ENCODE measurements at regions not wholly inside any gene's neighbourhood (a gene's known extent, or its start where the extent isn't known, plus 50 kb on each side); places are given as distances from the start of the nearest gene placed in this dataset.
A peak's percentile ranks its signal among the peaks of the same experiment; 100 is the strongest.

DNA sequence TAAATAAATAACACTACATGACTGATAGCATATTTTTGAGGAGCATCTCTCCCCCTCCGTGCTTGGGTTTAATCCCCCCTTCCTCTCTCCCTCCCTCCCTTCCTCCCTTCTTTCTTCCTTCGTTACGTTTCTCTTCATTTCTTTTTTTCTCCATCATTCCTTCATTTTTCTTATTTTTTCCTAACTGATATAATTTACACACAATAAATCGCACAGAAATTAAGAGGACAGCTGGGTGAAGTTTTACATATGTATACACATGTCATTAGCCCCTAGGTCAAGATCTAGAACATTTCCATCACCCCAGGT, 51.4 kb upstream of the EZR start:
- Mint-ChIP-seq H3K4me1 (ENCODE audit: low read depth, unreplicated experiment) (peaks cover 27% of the 10 kb centered on the region), H3K9me3 (ENCODE audit: unreplicated experiment) (no peaks in the 10 kb centered on the region), H3K4me3 (ENCODE audit: unreplicated experiment) (peak overlapping the region; percentile 84), H3K27ac (ENCODE audit: unreplicated experiment) (peak overlapping the region; percentile 99), H3K36me3 (ENCODE audit: insufficient read depth, unreplicated experiment) (peaks cover 18% of the 10 kb centered on the region), H3K27me3 (ENCODE audit: insufficient read depth, unreplicated experiment) (no peaks in the 10 kb centered on the region)
- no peak for TF ChIP-seq CTCF (IDR thresholded peaks at IDR 0.05; ENCODE audit: insufficient read depth in 1 of 2, low read depth in 1 of 2, low read length in 1 of 2, severe bottlenecking in 1 of 2, unreplicated experiment in 1 of 2)
- POLR2A ChIA-PET, result interaction anchor here (1.8 to 2.7 kb wide), 3 partner anchors 17 to 67 kb away, joined by 9 to 55 read pairs (median 27); partner anchors contain the start of gene EZR
- Histone ChIP-seq H3K36me3 (ENCODE audit: control insufficient read depth, insufficient read depth, low read length) (no peaks in the 10 kb centered on the region), H3K27me3 (replicated peaks; ENCODE audit: control insufficient read depth, insufficient read depth, low read length) (no peaks in the 10 kb centered on the region), H3K4me1 (peaks cover 14% of the 10 kb centered on the region), H3K4me3 (ENCODE audit: low read depth, low read length) (peak overlapping the region; percentile 61), H3K9me3 (no peaks in the 10 kb centered on the region)
- intact Hi-C loops (cut with micrococcal nuclease; ENCODE audit: unreplicated experiment), result no loop called here
- CTCF ChIA-PET, result interaction anchor here (0.7 to 1.9 kb wide), 2 partner anchors 17 to 234 kb away, joined by 4 to 9 read pairs; no protein-coding TSS in a partner anchor
- DNase-seq, result no peak
- no TSS peak for BruUV-seq (replicated peaks)

DNA sequence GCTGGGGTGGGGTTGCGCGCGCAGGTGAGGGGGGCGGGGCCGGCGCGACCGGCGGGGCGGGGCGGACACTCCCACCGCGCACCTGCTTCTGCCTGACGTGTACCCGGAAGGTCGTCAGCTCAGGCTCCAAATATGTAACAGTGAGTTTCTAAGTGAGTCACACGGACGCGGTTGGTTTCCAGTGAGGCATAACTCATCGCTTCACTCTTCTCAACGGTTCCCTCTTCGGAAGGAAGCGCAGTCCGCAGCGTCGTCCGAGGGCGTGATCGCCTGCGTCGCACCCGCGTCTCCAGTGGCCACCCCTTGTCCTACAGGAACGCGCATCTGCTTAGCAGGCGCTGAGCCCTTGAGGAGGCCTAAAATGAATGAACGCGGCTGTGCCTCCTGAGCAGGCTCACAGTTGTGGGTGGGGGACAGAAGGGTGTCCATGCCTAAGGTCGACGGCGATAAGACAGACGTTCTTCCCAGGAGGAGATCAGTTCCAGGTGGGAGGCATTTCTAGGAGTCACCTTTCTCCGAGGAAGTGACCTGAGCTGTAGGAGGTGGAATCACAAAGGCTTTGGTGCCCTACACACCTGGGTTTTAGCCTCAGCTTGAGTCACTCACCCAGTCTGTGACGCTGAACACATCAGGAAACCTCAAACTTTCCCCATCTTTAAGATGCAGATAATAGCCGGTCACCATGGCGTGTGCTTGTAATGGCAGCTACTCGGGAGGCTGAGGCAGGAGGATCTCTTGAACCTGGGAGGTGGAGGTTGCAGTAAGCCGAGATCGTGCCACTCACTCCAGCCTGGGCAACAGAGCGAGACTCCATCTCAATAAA, 50.9 kb upstream of the EZR start:
- ChIA-PET POLR2A (interaction anchor here (0.5 to 2.7 kb wide), 22 partner anchors 9 to 130 kb away, joined by 3 to 55 read pairs (median 4); partner anchors contain the start of genes EZR and RSPH3), CTCF (interaction anchor here (0.7 to 1.9 kb wide), 7 partner anchors 17 to 166 kb away, joined by 3 to 9 read pairs (median 3); partner anchors contain the start of gene EZR)
- Mint-ChIP-seq H3K4me1 (ENCODE audit: low read depth, unreplicated experiment) (peaks cover 31% of the 10 kb centered on the region), H3K27me3 (ENCODE audit: insufficient read depth, unreplicated experiment) (no peaks in the 10 kb centered on the region), H3K9me3 (ENCODE audit: unreplicated experiment) (no peaks in the 10 kb centered on the region), H3K36me3 (ENCODE audit: insufficient read depth, unreplicated experiment) (peaks cover 21% of the 10 kb centered on the region), H3K4me3 (ENCODE audit: unreplicated experiment) (peak overlapping the region; percentile 84), H3K27ac (ENCODE audit: unreplicated experiment) (peak overlapping the region; percentile 99)
- H3K4me1 ChIP-seq, result peaks cover 19% of the 10 kb centered on the region
- H3K4me3 ChIP-seq (ENCODE audit: low read depth, low read length), result peak overlapping the region; percentile 61
- no peaks in the 10 kb centered on the region for H3K36me3 ChIP-seq (ENCODE audit: control insufficient read depth, insufficient read depth, low read length)
- TSS peak; percentile 93 for BruUV-seq (replicated peaks)
- peak in 1 of 2 experiments; percentile 21 for TF ChIP-seq CTCF (IDR thresholded peaks at IDR 0.05; ENCODE audit: insufficient read depth in 1 of 2, low read depth in 1 of 2, low read length in 1 of 2, severe bottlenecking in 1 of 2, unreplicated experiment in 1 of 2)
- H3K27me3 ChIP-seq (replicated peaks; ENCODE audit: control insufficient read depth, insufficient read depth, low read length), result no peaks in the 10 kb centered on the region
- intact Hi-C loops (cut with micrococcal nuclease; ENCODE audit: unreplicated experiment), result loop anchor here (1.0 to 2.0 kb wide), 5 partner anchors 17 to 101 kb away; no protein-coding TSS in a partner anchor
- DNase-seq, result peak in 1 of 2 experiments; percentile 93
- no peaks in the 10 kb centered on the region for H3K9me3 ChIP-seq

GRCh38 chr6:158868890-158869825, 50.0 kb upstream of the EZR start:
- H3K27me3 ChIP-seq (replicated peaks; ENCODE audit: control insufficient read depth, insufficient read depth, low read length), result no peaks in the 10 kb centered on the region
- BruUV-seq (replicated peaks), result TSS peak; percentile 96
- H3K4me1 ChIP-seq, result peaks cover 28% of the 10 kb centered on the region
- ChIA-PET CTCF (interaction anchor here (0.7 to 1.9 kb wide), 7 partner anchors 16 to 165 kb away, joined by 3 to 9 read pairs (median 3); partner anchors contain the start of gene EZR), POLR2A (interaction anchor here (0.5 to 2.7 kb wide), 24 partner anchors 10 to 131 kb away, joined by 3 to 55 read pairs (median 4); partner anchors contain the start of genes EZR and RSPH3)
- Mint-ChIP-seq H3K9me3 (ENCODE audit: unreplicated experiment) (no peaks in the 10 kb centered on the region), H3K4me1 (ENCODE audit: low read depth, unreplicated experiment) (peaks cover 36% of the 10 kb centered on the region), H3K27ac (ENCODE audit: unreplicated experiment) (peak overlapping the region; percentile 99), H3K36me3 (ENCODE audit: insufficient read depth, unreplicated experiment) (peaks cover 24% of the 10 kb centered on the region), H3K27me3 (ENCODE audit: insufficient read depth, unreplicated experiment) (no peaks in the 10 kb centered on the region), H3K4me3 (ENCODE audit: unreplicated experiment) (peak overlapping the region; percentile 84)
- peak; percentile 81 to 96 for DNase-seq
- H3K36me3 ChIP-seq (ENCODE audit: control insufficient read depth, insufficient read depth, low read length), result no peaks in the 10 kb centered on the region
- intact Hi-C loops (cut with micrococcal nuclease; ENCODE audit: unreplicated experiment), result loop anchor here (1.0 to 2.0 kb wide), 5 partner anchors 16 to 102 kb away; no protein-coding TSS in a partner anchor
- H3K9me3 ChIP-seq, result no peaks in the 10 kb centered on the region
- no peak for TF ChIP-seq CTCF (IDR thresholded peaks at IDR 0.05; ENCODE audit: insufficient read depth in 1 of 2, low read depth in 1 of 2, low read length in 1 of 2, severe bottlenecking in 1 of 2, unreplicated experiment in 1 of 2)
- H3K4me3 ChIP-seq (ENCODE audit: low read depth, low read length), result peak overlapping the region; percentile 57

Data from Caco-2 (cell line).